Sigmoid colon (tissue), 4 donors: ENCODE measurements at regions not wholly inside any gene's neighbourhood (a gene's known extent, or its start where the extent isn't known, plus 50 kb on each side); places are given as distances from the start of the nearest gene placed in this dataset.

Source experiments
- EP300 ChIP-seq, 4 donors: sonication (generic); formaldehyde crosslinking; IDR thresholded peaks; one replicate each; pipeline ENCODE4 v1.6.1; 2017; ENCODE audit warnings: antibody characterized with exemption in 4 of 4
- POLR2A ChIP-seq, 2 donors: fragments of 450-650 bp; IDR thresholded peaks; one replicate each; pipeline ENCODE4 v1.6.1; 2016; ENCODE audit warnings: antibody characterized with exemption in 2 of 2, mild to moderate bottlenecking in 2 of 2, moderate library complexity in 2 of 2
- POLR2AphosphoS5 ChIP-seq, 4 donors: sonication (generic); formaldehyde crosslinking; IDR thresholded peaks; one replicate each; pipeline ENCODE4 v1.6.1; 2017; ENCODE audit warnings: antibody characterized with exemption in 4 of 4
- TF ChIP-seq, protein P1 (sequence below), 4 experiments: fragments of 450-650 bp in 3 of 4; fragments of 200-600 bp in 1 of 4; IDR thresholded peaks; one replicate each; pipeline ENCODE4 v1.5.1; 2016 to 2019; ENCODE audit warnings: antibody characterized with exemption in 4 of 4, mild to moderate bottlenecking in 3 of 4, moderate library complexity in 2 of 4

DNA sequence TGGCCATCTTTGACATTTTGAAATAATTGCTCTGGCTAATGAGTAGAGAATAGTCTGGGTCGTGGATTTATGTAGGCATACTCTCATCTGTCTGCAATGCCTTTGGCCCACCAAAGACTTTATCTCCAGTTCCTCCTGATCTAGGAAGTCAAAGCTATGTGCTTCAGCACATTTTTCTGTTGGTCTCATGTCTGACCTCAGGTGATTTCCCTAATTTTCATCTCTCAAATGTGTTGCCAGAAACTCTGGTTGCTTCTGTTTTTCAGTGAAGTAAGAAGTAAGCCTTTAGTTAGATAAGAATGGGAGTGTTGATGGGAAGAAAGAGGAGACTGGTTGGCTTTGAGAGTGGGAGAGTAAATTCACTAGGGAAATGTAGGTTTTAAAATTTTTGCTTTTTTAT, 66.4 kb downstream of the GPR88 start:
- TF ChIP-seq, protein P1, sequence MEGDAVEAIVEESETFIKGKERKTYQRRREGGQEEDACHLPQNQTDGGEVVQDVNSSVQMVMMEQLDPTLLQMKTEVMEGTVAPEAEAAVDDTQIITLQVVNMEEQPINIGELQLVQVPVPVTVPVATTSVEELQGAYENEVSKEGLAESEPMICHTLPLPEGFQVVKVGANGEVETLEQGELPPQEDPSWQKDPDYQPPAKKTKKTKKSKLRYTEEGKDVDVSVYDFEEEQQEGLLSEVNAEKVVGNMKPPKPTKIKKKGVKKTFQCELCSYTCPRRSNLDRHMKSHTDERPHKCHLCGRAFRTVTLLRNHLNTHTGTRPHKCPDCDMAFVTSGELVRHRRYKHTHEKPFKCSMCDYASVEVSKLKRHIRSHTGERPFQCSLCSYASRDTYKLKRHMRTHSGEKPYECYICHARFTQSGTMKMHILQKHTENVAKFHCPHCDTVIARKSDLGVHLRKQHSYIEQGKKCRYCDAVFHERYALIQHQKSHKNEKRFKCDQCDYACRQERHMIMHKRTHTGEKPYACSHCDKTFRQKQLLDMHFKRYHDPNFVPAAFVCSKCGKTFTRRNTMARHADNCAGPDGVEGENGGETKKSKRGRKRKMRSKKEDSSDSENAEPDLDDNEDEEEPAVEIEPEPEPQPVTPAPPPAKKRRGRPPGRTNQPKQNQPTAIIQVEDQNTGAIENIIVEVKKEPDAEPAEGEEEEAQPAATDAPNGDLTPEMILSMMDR (IDR thresholded peaks at IDR 0.05), result no peak
- TF ChIP-seq POLR2AphosphoS5 (IDR thresholded peaks at IDR 0.05) (no peak), POLR2A (IDR thresholded peaks at IDR 0.05) (no peak), EP300 (IDR thresholded peaks at IDR 0.05) (no peak)
